ENCODE measurements at regions not wholly inside any gene's neighbourhood (a gene's known extent, or its start where the extent isn't known, plus 50 kb on each side); places are given as distances from the start of the nearest gene placed in this dataset.

DNA sequence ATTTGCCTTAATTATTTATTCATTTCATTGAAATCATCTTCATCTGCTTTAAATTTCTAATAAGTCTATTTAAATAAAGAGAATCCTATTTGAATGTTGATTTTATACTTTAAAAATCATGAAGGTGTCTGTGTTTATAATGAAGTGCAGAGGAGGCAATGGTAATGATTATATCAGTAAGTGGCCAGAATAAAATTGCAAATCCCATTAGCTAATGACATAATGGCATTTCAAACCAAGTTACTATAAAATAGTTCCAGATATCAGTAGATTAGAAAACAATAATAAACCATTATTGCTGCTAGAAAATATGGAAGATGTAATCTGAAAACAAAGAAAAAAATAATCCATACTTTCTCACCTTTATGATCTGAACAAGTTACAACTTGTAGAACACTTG lies 647.8 kb upstream of the KLHL1 start:
- TF ChIP-seq, protein P1, sequence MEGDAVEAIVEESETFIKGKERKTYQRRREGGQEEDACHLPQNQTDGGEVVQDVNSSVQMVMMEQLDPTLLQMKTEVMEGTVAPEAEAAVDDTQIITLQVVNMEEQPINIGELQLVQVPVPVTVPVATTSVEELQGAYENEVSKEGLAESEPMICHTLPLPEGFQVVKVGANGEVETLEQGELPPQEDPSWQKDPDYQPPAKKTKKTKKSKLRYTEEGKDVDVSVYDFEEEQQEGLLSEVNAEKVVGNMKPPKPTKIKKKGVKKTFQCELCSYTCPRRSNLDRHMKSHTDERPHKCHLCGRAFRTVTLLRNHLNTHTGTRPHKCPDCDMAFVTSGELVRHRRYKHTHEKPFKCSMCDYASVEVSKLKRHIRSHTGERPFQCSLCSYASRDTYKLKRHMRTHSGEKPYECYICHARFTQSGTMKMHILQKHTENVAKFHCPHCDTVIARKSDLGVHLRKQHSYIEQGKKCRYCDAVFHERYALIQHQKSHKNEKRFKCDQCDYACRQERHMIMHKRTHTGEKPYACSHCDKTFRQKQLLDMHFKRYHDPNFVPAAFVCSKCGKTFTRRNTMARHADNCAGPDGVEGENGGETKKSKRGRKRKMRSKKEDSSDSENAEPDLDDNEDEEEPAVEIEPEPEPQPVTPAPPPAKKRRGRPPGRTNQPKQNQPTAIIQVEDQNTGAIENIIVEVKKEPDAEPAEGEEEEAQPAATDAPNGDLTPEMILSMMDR (IDR thresholded peaks at IDR 0.05) = no peak
- TF ChIP-seq POLR2A (IDR thresholded peaks at IDR 0.05) = no peak
